COLO829 (cell line): ENCODE measurements at regions not wholly inside any gene's neighbourhood (a gene's known extent, or its start where the extent isn't known, plus 50 kb on each side); places are given as distances from the start of the nearest gene placed in this dataset.

Experiments used
- DNase-seq: peaks from one replicate; pipeline ENCODE4 v3.0.0; 2012; ENCODE audit warnings: low spot score

DNA sequence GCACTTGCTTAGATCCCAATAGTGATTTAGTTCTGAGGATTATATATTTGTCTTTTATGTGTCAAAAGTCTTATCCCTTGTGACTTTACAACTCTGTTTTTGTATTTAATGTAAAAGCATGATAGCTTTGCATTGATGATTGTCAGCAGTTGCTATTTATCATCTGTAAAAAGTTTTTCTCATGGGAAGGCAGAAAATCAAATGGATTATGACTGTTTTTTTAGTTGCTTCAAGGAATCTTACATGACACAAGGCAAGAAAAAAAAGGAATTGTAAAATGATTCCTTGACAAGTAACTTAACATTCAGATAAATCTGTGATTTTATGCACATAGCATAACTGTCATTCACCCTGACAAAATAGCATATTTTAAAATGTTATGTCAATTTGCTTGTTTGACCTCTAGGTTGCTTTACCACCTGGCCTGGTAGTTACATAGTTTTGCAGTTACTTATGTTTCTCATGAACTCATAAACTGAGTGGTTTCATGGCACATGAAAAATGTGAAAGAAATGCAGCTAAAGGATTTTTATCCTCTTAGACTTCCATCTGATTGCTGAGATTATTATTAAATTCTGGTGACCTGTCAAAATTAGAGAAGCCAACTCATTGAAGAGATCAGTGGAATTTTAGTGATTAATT is 622.6 kb downstream of the ADGRL2 start:
- no peak for DNase-seq

DNA sequence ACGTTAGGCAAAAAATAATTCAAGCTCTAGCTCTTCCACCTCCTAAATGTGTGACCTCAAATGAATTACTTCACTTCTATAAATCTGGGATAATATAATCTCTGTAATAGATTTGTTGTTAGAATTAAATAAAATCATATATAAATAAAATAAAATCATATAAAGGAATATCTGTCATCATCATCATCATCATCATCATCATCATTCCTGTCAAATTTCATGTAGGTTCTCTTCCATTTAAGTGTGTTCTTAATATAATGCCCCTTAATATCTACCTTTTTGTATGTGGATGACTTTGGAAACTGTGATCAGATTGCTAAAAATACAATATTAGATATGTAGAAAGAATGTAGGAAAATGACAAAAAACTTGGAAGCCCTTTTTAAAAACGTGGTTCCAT is 621.0 kb downstream of the ADGRL2 start:
- DNase-seq = no peak

DNA sequence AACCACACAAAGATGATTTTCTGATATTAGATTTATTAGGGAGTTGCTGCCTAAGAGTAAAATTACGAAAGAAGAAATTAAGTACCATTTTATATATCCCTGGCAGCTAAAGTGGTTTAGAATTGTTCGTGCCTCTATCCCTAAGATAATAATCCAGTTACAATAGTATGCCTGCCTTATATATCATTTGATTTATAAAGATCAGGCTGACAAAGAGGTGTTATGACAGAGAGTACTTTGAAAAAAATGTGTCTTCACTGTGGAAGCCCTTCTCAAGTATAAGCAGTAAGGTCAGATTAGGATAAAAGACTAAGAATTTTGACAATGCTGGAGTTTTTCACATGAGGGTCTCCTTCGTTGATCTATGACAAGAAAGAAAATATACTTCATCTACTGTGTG is 619.9 kb downstream of the ADGRL2 start:
- DNase-seq = no peak

DNA sequence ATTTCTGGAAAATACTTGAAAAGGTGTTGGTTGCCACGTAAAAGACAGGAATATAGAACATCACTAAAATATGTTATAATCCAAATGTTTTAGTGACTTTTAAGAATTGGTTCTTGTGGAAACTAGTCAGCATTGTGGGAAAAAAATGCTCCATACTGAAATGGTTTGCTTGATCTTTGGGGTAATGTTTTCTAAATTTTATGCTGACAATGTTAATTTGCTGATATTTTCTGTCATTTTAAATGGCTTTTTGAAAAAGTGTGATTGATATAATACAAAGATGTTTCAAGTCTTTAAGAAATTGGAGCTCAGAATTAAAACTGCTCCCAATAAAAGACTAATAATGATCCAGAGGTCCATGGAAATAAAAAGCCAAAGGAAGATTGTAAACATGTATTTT is 610.9 kb downstream of the ADGRL2 start:
- DNase-seq = no peak

DNA sequence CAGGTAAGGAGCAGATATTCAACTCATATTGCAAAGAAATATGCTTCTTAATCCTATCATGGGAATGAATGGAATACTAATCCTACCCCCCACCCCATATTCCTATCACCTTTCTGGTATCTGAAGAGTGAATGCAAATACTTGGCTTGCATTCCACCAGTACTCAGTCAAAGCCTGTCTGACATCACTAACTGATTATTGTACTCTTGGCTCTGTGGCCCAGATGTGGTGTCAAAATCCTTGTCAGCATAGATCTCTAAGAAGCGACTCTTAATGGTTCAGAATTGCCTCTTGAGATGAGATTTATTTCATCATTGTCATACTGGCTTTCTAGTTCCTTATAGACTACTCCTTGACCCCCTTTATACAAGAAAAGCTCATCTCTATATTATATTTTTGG is 604.6 kb downstream of the ADGRL2 start:
- no peak for DNase-seq

DNA sequence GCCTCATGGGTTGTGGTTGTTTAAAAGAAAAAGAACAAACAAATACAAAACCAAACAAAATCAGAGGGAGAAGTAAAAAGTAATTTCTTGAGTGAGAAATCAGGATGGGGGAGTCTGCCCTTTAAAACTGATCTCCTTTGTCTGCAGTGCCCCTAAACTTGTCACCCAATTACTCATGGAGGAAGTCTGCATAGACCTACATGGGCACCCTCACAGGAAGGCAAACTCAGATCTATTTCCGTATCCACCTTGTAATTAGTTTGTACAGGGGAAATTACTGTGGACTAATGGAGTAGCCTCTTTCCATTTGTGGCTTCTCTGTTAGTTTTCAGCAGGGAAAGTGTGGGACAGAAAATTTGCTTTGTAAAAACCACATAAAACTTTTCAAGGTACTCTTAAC is 600.4 kb downstream of the ADGRL2 start:
- DNase-seq = no peak

DNA sequence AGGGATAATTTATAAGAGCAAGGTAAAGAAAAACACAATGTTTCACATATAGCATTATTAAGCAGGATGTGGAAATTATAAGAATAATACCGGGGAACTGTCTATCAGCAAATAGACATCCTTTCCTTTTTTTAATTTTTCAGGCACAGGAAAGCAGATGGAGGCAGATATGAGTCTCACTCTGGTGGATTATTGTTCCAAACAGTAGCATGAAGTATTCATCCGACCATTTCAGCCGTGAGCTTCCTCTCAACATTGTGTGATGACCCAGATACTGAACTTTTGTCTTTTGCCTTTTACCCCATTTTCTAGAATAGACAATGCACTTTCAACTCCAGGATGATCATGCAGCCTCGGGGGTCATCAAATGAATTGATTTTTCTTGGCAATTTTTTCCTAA is 599.8 kb downstream of the ADGRL2 start:
- no peak for DNase-seq

DNA sequence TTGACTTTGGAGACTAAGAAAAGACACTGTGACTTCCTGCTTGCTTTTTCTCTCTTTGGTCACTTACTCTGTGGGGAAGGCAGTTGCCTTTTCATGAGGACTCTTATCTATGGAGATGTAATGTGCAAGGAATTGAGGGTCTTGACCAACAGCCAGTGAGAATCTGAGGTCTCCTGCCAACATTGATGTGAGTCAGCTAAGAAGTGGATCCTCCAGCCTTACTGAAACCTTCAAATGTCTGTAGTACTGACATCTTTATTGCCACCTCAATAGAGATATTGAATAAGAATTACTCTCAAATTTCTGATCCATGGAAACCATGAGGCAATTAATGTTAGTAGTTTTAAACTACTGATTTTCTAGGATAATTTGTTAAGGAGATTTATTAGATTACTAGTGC is 598.4 kb downstream of the ADGRL2 start:
- DNase-seq = no peak

DNA sequence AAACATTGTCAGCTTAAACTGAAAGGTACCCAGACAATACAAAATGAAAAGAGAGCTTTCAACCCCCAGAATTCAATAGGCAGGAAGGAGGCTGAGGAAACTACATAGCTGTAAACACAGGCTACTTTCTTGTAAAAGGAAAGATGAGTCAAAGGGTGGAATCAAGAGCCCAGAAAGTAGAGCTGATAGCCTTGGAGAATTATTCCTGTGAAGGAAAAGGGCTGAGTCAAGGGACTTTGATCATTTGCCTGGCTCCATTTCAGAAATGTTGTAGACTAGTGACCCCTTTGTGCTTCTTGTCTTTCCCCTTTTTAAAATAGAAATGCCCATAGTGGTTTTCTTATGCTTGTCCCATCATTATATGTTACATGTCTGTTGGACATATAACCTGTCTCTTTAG is 597.6 kb downstream of the ADGRL2 start:
- DNase-seq = no peak

DNA sequence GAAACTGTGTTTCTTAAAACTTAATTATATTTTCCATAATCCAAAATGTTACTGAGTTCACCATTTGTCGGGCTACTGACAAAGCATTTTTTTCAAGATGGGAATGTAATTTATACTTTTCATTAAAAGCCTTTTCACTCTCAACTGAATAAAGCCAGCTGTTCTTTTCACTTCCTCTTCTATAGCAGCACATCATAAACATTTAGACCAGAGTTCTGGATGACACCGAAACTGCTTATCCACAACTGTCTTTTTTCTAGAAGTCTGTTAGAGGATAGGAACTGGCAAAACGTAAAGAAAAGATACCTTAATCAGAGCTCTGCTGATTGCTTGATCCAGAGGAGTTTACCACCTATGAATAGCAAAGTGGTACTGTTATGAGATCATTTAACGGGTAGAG is 594.7 kb downstream of the ADGRL2 start:
- no peak for DNase-seq

DNA sequence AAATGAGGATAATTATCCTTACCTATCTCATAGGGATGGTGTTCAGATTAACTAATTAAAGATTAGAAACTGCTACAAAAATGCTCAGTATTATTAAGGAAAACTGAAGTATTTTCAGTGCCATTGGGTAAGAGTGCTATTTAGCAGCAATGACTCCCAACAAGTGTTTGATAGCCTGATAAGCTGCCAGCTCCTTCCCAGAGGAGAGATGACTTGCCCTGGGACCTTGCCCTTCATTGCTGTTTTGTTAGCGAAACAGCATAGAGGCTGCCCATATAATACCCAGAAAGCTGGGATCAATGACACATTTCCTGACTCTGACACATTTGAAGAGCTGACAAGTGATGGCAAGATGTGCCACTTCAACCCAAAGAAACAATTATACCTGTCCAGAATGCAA is 592.2 kb downstream of the ADGRL2 start:
- DNase-seq = no peak

DNA sequence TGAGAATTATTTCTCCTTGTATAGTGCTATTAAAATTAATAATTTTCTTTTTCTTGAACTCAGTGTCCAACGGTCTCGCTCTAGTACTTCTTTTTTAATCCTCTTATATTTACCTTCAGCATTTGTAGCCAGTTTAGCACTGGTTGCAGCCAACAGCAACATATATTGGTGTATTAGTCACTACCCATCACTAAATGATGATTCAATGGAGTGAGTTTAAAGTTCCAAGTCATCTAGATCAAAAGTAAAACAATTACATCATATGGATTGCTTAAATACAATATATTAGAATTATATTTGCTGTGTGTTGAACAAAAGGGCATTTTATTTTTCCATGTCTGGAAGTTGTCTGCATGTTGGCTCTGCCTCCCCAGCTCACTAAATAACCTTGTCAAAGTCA is 591.8 kb downstream of the ADGRL2 start:
- no peak for DNase-seq

DNA sequence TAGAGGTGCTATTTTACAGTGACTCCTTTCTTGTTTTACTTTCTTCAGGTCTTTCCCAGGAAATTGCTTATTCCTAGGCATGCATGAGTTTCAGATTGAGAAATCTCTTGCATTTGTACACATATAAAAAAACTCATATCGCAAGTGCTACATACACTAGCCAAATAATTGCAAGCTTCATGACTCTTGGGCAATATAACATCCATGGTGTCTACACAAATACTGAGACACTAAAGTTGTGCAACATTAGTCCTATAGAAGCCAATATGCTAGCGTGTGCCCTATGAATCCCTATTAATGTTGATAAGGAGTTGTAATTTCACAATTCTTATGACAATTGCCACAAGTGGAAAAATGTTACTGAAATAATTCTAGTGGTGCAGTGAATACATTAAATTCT is 591.0 kb downstream of the ADGRL2 start:
- DNase-seq = no peak

DNA sequence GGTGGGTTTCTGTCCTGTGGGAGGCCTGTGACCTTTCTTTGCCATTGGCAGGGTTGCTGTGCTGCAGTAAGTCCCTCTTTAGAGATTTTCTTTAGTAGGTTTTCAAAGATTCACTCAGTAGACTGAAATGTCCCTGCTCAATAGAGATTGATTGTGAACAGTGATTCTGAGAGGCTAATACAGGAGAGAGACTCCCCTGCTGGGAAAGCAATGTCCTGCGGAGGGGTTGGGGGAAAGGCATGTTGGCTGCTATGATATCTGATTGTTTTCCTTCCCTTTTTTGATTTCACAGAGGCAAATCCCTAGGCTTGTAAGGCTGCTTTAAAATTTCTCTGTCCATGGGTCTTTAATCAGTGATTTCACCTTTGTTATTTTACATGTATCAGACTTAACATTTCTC is 589.9 kb downstream of the ADGRL2 start:
- DNase-seq = no peak

DNA sequence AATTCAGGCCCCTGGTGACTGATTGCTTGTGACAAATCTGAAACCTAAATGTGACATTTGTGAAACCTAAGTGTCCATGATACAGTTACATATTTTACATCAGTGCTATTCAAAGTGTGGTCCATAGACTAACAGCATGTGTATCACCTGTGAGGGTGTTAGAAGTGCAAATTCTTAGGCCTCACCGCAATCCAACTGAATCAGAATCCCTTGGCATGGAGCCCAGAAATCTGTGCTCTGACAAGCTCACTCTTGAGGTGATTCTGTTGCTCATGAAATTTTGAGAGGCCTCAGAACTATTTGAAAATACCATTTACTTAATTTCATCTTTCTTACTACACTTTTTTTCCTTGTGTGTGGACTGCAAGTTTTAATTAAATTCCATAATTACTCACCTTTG is 587.9 kb downstream of the ADGRL2 start:
- no peak for DNase-seq

DNA sequence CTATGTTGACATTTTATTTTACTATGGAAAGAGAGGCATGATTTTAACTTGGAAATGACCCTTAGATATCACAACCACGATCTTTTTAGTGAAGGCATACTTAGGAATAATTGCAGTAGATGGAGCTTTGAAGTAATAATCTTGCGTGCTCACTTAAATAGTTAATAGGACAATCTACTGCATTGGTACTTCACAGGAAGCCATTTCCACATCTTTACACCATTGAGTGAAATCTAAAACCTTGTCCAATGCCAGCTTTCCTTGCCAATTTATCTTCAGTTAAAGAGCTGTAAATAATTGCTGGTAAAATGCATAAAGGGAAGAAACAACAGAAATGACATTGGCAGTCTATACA is 586.3 kb downstream of the ADGRL2 start:
- no peak for DNase-seq

DNA sequence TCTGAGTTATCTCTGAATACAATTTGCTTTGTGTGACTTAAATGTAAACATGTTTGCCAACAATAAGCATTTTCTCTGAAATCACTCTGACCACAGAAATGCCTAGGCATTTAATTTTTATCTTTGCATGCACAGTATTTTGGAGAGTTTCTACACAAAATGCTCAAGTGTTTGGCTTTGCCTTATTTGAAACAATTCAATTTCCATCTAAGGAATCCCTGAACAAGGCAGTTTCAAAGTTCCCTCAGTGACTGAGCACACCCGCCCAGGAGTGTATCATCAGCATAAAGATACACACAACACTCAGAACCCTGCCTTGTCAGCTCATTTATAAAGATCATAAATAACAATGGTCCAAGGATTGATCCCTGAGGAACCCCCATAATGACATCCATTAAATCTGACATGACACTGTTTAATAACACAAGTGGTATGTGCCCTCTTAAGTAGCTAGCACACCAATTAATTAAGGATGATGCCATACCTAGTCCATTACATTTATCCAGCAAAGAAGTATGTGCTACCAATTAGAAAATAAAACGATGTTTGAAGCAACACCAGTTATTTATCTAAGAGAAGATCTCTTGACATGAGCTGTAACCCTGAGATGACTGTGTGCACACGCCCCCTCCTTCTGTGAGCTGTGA is 585.8 kb downstream of the ADGRL2 start:
- no peak for DNase-seq

DNA sequence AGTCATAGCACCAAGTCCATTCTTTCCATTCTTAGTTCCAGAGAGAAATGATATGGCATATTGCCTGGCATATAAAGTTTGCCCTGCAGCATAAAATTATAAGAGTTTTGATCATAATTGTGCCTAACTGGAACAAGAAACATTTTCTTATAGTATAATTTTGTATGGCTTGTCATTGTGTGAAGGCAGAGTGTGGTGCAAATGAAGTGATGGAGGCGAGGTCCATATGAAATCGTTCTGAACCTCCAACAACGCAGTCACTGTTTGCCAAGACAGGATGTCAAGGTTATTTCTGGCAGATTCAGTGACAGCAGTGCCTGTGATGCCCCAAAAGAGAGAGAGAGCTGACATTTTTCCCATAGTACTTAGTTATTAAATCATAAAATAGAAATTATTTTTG is 584.0 kb downstream of the ADGRL2 start:
- no peak for DNase-seq

DNA sequence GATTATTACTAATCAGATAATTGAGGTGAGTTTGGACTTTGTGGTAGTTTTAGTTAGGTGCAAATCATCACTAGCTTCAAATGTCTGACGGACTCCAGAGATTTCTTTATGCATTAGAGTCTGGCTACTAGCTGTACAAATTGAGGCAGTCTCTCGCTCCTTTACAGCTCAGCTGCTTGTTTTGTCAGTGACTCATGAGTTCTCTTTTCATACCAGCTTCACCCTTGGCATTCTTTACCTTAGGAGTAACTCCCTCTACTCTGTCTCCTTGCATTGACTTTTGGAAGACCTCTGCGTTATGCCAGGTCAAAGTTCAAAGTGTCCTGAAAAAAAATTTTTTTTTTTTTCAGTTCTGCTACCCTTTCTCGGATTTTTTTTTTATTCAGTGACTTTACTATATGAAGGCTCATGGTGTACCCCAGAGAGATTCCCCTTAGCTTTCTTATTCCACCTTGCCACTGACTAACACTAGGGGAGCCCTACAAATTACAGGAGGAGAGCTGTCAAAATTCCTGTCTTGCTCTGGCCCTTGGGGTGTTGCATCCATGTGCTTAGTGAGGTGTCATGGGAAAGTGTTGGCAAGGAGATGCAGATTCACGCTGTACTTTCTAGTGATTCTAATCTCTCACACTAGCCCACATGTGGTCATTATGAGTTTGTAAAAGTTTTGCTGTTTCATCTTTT is 576.6 kb downstream of the ADGRL2 start:
- DNase-seq = no peak

DNA sequence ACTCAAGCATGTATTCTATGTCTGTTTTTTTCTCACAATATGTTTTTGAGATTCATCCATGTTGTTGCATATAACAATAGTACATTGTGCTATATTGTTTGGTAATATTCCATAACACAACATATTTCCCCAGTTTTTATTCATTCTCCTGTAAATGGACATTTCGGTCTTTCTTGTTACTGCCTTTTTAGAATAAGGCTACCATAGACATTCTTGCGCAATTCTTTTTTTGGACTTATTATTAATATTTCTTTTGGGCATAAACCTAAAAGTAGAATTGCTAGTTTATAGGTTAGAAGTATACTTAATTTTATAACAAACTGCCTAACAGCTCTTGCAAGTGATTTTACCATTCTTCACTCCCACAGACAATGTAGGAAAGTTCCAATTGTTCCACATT is 573.0 kb downstream of the ADGRL2 start:
- DNase-seq = no peak

DNA sequence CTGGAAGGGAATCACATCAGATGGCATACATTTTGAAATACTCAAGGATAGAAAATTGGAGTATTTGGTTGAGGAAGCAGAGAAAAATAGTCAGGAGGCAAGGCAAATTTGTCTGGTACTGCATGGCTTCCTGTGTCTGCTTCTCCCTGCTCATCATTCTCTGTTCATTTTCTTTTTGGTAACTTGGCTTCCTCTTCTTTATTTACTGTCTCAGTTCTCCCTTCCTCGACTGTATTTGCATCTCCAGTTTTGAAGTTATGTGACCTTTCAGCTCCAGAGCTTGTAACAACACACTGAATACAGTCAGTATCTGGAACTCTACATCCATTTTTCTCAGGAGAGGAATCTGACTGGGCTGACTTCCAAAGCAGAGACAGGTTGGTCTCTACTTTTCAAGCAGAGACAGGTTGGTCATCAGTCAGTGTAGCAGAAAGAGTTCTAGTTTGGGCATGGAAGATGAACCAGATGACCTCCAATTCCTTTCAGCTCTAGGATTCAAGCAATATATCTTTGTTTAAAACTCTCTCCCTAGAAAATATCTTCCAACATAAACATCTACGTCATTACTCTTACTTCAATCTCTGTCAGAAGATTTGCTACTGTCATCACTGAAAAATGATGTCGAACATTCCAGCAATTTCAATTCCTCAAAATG is 571.2 kb downstream of the ADGRL2 start:
- no peak for DNase-seq

DNA sequence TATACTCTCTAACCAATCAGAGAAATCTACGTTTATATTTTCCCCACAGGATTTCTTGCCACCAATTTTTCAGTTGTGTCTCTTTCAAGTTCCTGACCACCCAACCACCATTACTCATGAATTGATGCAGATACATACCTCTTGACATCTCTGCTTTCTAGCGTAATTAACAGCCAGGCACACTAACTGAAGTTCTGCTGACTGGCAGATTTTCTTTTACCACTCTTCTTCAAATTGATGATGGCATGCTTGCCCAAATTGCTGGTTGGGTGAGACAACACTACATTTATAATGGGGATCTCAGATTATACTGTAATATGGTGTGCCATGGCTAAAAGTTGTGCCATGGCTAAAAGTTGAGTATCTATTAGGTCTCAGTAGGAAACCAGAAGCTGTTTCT is 566.7 kb downstream of the ADGRL2 start:
- DNase-seq = no peak

DNA sequence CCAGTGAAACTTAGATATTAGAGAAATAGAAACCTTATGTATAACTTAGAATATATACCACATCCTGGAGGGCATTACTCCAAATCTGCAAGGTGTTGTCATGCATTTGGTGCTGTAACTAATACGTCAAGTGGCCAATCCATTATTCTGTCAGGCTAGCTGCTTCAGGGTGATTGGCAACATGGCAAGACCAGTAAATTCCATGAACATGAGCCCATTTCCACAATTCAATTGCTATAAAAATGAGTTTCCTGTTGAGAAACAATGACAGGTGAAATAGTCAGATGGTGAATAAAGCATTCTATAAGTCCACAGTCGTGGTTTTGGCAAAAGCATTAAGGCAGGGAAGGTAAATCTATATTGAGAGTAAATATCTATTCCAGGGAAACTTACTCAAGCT is 566.0 kb downstream of the ADGRL2 start:
- DNase-seq = no peak
